ENCODE measurements at regions not wholly inside any gene's neighbourhood (a gene's known extent, or its start where the extent isn't known, plus 50 kb on each side); places are given as distances from the start of the nearest gene placed in this dataset.
"Not testable (repeated sequence)": the region's sequence is repeated elsewhere in the genome, so short reads cannot be mapped to it uniquely, and the experiment has no call there.

DNA sequence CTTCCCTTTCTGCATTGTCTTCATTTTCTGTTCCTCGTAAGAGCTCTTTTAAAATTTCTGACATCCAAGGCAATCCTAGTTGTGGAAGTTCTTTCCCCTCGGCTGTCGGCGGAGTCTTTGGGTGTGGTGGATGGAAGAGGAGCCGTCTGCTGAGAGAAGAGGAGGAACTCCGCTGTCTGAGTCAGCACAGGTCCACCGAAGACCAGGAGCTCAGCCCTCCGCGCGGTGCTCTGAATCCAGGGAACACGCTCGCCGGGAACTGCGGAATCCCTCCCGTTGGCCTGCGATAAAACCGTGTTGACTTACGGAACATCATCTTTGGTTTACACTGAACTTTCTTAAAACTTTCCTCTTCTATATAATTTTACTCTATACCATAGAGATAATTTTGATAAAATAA, 100.7 kb upstream of the IRX4 start:
- ATAC-seq (no peak), DNase-seq (ENCODE audit: low spot score in 2 of 2) (peak in 1 of 2 donors; percentile 10)
- Mint-ChIP-seq H3K36me3 (no peaks in the 10 kb centered on the region), H3K4me3 (no peak overlapping the region), H3K4me1 (no peaks in the 10 kb centered on the region), H3K27ac (no peak overlapping the region), H3K9me3 (no peaks in the 10 kb centered on the region)

DNA sequence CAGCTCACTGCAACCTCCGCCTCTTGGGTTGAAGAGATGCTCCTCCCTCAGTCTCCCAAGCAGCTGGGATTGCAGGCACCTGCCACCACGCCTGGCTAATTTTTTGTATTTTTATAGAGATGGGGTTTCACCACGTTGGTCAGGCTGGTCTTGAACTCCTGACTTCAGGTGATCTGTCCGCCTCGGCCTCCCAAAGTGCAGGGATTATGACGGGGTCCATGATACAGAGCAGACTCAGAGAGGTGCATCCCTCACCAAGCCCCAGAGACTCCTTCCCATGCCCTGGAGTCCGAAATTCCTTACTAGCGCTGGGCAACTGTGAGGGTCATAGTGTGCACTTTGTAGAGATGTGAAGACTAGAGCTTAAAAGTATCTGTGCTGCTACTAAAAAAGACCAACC, 99.8 kb upstream of the IRX4 start:
- not testable (repeated sequence) for H3K4me1 Mint-ChIP-seq, H3K9me3 Mint-ChIP-seq, H3K27ac Mint-ChIP-seq, ATAC-seq, H3K4me3 Mint-ChIP-seq, H3K36me3 Mint-ChIP-seq
- DNase-seq (ENCODE audit: low spot score in 2 of 2), result peak in 1 of 2 donors; percentile 30

DNA sequence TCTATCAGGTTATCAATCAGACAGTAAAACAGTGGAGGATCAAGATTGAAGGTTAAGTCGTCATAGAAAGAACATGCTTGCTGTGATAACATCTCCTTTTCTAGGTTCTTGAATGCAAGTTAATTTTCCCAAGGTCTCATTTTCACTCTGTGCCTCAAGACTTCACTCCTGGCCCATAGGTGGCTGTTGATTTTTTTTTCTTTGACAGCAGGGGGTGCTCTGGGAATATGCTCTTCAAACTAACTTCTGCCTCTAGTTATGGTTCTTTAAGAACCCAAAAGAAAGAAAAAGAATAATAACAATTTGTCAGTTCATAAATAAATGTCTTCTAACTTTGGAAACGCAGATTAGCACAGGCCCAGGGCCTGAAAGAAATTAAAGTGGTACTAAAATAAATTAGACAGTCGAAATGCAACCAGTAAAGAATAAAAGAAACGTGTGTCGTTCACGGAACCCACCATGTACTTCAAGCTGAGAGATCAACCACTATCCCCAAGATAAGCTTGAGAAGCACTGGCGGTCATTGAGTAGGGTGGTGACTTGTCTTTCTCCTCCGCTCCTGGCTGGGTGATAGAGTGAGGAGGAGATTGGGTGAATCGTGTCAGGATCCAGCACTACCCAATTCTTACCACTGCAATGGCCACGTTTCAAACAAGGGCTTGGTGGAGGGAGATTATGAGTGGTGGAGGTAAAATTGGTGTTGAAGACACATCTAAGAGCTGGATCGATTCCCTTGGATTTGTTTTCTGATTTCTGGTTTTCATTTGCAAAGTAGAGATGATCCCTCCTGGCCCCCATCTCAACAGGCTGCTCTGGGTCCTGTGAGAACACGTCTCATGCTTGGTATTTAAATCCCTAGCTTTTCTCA, 93.4 kb upstream of the IRX4 start:
- H3K4me3 Mint-ChIP-seq, result no peak overlapping the region
- H3K9me3 Mint-ChIP-seq, result no peaks in the 10 kb centered on the region

DNA sequence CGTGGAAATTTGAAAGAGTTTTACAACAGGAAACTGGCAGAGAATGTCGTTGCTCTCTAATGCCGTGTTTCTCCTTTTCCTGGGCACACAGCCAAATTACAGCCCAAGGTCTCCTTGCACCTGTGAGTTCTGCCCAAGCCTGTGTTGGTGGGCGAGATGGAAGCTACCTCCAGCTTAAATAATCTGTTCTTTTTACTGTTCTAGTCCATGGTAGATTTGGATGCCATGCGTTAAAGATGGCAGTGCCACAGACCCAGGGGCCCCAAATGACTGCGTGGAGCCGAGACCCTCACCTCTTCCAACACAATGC, 92.6 kb upstream of the IRX4 start:
- Mint-ChIP-seq H3K4me3 (no peak overlapping the region), H3K4me1 (no peaks in the 10 kb centered on the region), H3K36me3 (no peaks in the 10 kb centered on the region), H3K9me3 (no peaks in the 10 kb centered on the region), H3K27ac (no peak overlapping the region)
- no peak for DNase-seq (ENCODE audit: low spot score in 2 of 2)
- no peak for ATAC-seq

More for the DNA sequence above, 93.4 kb upstream of the IRX4 start:
- H3K4me1 Mint-ChIP-seq, result no peaks in the 10 kb centered on the region
- H3K36me3 Mint-ChIP-seq, result no peaks in the 10 kb centered on the region
- DNase-seq (ENCODE audit: low spot score in 2 of 2) (no peak), ATAC-seq (no peak)
- no peak overlapping the region for H3K27ac Mint-ChIP-seq

DNA sequence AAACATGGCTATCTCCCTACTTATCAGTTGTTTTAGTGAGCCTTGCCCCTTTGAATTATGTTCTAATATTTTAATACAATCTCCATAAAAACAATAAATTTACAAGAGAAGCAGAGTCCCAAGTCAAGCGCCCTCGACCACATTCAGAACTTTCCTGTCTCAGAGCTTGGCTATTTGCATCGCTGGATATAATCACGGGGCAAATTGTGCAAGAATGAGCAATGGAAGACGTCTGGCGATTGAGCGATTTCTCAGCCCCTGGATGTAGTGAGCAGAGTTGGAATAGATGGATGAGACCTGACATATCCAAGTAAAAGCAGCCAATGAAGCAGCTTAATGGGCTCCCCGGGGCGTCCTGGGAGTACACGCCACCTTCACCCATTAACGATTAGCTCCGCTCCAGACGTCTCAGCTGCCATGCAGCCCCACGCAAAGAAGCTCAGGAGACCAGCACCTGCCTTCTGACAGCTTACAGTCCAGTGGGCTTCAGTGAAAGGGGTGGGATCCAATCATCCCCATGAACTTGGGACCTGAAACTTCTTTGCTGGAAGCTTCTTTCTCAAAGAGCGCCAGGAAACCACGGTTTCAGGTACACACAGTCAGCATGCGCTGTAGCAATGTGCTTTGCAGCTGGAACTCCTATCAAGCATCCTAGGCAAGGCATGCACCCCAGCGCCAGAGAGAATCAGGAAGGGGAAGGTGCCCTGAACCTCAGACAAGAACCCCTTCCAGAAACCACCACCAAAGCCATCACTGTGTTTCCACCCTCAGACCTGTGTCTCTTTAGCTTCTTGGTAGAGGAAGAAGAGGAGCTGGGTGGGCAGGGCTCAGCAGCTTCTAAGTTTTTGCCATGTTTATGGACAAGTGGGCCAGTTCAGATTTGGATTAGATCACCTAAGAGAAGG, 92.0 kb upstream of the IRX4 start:
- Mint-ChIP-seq H3K4me3 (no peak overlapping the region), H3K9me3 (no peaks in the 10 kb centered on the region), H3K36me3 (no peaks in the 10 kb centered on the region), H3K27ac (no peak overlapping the region), H3K4me1 (no peaks in the 10 kb centered on the region)
- no peak for ATAC-seq
- DNase-seq (ENCODE audit: low spot score in 2 of 2), result no peak

DNA sequence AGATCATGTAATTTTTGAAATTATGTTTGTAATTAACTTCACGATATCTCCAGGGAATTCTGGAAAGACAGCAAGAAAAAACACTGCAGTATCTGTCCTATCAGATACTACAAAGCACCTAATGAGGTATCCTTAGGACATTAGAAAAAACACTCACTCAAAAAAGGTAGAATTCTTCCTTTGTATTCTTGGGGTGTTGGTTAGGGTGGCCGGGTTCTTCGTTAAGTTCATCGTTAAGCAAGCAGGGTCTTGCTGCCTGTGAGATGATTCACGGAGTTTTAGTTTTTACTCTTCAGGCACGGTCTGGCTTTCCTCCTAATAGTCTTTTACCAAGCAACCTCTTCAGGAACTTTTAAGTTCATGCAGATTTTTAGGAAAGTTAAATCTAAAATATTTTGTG, 91.4 kb upstream of the IRX4 start:
- H3K36me3 Mint-ChIP-seq, result no peaks in the 10 kb centered on the region
- DNase-seq (ENCODE audit: low spot score in 2 of 2) (no peak), ATAC-seq (no peak)
- H3K27ac Mint-ChIP-seq, result no peak overlapping the region
- H3K4me1 Mint-ChIP-seq, result no peaks in the 10 kb centered on the region
- H3K4me3 Mint-ChIP-seq, result no peak overlapping the region
- no peaks in the 10 kb centered on the region for H3K9me3 Mint-ChIP-seq

DNA sequence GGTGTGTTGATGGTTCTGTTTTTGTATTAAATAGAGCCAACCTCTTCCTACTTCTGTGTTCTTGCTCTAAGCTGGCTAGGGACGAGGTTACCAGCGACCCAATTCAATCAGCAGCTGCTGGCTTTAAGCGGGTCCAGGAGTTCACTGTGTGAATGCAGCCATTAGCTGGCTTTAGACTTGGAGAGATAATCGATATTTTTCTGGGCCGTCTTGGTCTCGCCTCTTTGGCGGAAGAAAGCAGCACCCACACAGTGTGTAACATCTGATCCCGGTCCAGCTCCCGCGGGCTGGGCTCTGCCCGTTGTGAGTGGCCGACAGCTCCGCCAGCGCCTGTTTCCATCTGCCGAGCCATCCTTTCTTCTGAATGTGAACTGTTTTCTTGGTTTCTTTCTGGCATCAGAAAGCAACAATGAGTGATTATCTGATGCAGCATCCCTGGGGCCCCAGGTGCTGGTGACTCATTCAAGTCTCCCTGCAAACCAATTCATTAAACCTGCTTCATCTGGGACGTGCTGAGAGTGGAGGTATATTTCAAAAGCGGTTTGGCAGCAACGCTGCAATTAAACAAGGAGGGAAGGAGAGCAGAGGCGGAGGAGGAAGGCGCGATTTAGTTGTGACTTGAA, 90.8 kb upstream of the IRX4 start:
- ATAC-seq (no peak), DNase-seq (ENCODE audit: low spot score in 2 of 2) (no peak)
- Mint-ChIP-seq H3K36me3 (no peaks in the 10 kb centered on the region), H3K4me3 (no peak overlapping the region), H3K4me1 (no peaks in the 10 kb centered on the region), H3K27ac (no peak overlapping the region), H3K9me3 (no peaks in the 10 kb centered on the region)

DNA sequence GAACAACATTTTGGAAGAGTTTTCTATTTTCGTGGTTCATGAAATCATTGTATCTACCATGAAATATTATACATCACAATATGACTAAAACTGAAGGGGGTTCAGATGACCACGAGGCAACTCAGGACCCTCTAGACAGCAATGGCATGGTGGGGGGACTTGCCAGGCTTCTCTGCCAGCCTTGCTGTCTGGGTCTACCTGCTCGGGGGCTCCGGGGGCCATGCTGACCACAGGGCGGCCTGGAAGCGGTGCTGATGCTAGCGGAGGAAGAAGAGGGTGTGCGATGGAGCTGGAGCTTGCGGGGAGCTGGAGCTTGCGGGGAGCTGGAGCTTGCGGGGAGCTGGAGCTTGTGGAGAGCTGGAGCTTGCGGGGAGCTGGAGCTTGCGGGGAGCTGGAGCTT, 89.2 kb upstream of the IRX4 start:
- no peak overlapping the region for H3K4me3 Mint-ChIP-seq

DNA sequence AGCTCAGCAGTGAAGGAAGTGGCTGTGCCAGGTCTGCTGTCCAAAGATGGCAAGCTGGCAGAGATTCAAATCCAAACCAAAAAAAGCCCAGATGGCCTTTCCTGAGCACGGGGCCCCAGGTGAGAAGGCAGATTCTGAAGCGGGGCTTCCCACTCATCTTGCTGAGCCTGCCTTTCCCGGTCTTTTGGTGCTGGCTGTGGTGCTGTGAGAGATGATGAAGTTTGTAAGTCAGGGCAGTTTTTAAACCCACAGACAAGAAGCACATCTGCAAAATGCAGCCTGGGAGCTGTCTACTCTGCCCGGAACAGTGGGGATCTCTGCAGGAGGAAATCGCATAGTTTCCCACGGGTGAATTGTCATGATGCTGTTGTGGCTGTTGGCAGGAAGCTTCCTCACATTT, 85.0 kb upstream of the IRX4 start:
- DNase-seq (ENCODE audit: low spot score in 2 of 2) (peak in 1 of 2 donors; percentile 10), ATAC-seq (no peak)
- no peaks in the 10 kb centered on the region for H3K9me3 Mint-ChIP-seq
- H3K4me1 Mint-ChIP-seq, result no peaks in the 10 kb centered on the region
- no peak overlapping the region for H3K27ac Mint-ChIP-seq
- H3K36me3 Mint-ChIP-seq, result no peaks in the 10 kb centered on the region
- no peak overlapping the region for H3K4me3 Mint-ChIP-seq

More for the DNA sequence above, 89.2 kb upstream of the IRX4 start:
- Mint-ChIP-seq H3K4me1 (no peaks in the 10 kb centered on the region), H3K36me3 (no peaks in the 10 kb centered on the region), H3K9me3 (no peaks in the 10 kb centered on the region), H3K27ac (no peak overlapping the region)
- no peak for ATAC-seq
- peak in 1 of 2 donors; percentile 26 for DNase-seq (ENCODE audit: low spot score in 2 of 2)

DNA sequence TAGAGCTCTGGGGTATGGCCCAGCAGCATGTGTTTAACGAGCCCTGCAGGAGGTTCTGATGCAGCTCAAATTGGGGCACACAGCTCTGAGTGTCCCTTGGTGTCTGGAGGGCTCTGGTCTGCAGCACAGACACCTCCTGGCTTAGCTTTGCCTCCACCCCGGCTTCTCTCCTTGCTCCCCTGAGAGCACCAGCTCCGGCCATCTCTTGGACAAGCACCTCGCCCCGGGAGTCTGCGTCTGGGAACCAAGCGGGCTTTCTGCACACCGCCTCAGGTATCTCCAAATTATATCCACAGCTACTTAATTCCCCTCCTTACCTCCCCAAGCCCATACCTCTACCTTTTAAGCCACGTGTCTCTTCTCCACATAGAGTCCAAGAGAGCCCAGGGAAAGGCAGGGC, 83.7 kb upstream of the IRX4 start:
- no peak overlapping the region for H3K27ac Mint-ChIP-seq
- no peaks in the 10 kb centered on the region for H3K36me3 Mint-ChIP-seq
- H3K4me3 Mint-ChIP-seq, result no peak overlapping the region
- no peaks in the 10 kb centered on the region for H3K9me3 Mint-ChIP-seq
- peak in 1 of 2 donors; percentile 32 for DNase-seq (ENCODE audit: low spot score in 2 of 2)
- no peaks in the 10 kb centered on the region for H3K4me1 Mint-ChIP-seq
- ATAC-seq, result no peak

DNA sequence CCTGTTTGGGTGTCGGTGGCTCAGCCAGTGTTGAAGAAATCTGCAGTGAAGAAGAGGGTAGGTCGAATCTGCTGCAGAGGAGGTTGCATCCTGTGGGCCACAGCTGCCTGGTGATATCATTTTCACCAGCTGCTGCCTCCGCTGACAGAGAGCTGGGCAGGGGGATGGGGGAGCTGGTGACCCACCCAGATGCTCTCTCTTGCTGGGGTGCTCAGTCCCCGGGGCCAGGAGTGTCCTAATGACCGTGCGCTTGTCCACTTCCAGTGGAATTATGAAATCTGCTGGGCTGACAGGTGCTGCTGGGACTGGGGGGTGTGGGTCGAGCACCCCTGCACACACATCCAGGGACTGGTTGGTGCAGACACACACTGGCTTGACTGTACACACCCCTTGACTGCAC, 83.2 kb upstream of the IRX4 start:
- Mint-ChIP-seq H3K36me3 (no peaks in the 10 kb centered on the region), H3K4me1 (no peaks in the 10 kb centered on the region), H3K27ac (no peak overlapping the region), H3K9me3 (no peaks in the 10 kb centered on the region), H3K4me3 (no peak overlapping the region)
- DNase-seq (ENCODE audit: low spot score in 2 of 2) (peak in 1 of 2 donors; percentile 15), ATAC-seq (no peak)

DNA sequence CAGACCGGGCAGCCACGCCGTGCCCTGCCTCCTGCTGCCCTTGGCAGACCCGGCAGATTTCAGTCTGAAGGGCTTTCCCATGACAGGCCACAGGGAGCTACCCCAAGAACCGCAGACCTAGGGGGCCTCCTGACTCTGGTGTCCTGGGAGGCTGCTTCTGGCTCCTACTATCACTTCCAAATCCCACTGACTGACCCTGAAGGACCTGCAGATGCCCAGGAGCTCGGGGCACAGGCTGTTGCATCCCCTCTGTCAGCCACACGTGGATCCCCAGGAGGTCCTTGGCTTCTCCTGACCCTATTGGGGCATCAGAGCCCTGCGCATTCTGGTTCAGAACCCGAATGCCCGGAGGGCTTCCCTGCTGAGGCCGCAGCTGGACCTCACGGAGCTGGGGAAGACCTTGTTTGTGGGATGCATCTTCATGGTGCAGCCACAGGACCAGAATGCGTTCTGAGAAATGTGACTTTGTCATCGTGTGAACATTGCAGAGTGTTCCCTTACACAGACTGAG, 81.3 kb upstream of the IRX4 start:
- Mint-ChIP-seq H3K27ac (no peak overlapping the region), H3K36me3 (no peaks in the 10 kb centered on the region), H3K4me1 (no peaks in the 10 kb centered on the region), H3K9me3 (no peaks in the 10 kb centered on the region), H3K4me3 (no peak overlapping the region)
- ATAC-seq (no peak), DNase-seq (ENCODE audit: low spot score in 2 of 2) (no peak)

DNA sequence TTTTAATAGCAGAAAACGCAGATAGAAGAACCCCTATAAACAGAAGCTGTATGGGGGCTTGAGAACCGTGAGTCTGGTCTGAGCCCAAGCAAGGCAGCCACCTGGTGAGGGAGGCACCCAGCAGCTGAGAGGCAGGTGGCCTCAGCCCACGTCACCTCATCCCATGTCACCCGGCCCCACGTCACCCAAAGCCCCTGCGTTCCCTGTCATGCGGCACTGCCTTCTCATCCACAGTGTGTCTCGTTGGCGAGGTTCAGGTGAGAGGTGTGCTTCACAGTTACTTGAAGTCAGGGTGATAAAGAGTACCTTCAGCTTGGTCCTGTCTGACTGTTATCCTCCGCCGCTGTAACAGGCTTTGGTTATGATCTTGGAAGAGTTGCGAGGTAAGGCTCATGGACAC, 80.6 kb upstream of the IRX4 start:
- H3K9me3 Mint-ChIP-seq, result no peaks in the 10 kb centered on the region
- ATAC-seq (no peak), DNase-seq (ENCODE audit: low spot score in 2 of 2) (no peak)
- H3K27ac Mint-ChIP-seq, result no peak overlapping the region
- no peaks in the 10 kb centered on the region for H3K36me3 Mint-ChIP-seq
- H3K4me1 Mint-ChIP-seq, result no peaks in the 10 kb centered on the region
- no peak overlapping the region for H3K4me3 Mint-ChIP-seq

DNA sequence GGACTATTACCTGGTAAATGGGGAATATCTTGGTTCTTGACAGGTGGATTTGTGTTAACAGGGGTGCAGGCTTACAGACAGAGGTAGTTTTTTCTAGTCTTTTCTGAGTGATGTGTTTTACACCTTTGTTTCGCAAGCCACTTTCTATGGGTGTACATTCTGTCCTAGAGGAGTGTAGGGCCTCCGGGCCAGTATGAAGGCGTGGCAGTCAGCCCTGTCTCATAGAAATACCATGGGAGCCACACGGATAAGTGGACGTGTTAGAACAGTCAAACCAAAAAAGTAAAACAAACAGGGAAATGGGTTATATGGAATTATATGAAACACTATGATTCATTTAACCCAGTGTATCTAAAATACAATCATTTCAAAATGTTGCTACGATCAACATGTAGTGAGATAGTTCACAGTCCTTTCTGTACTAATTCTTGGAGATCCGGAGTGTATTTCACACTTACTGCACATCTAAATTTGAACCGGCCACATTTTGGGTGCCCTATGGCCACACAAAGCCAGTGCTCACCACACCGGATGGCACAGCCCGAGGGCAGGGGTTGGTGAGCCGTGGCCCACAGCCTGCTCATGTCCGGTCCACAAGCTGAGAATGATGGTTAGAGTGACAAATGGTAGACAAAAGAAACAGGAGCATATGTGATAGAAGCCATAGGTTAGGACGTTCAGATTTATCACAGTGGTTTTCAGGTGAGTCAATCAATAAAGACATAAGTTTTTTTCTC, 80.1 kb upstream of the IRX4 start:
- ATAC-seq (no peak), DNase-seq (ENCODE audit: low spot score in 2 of 2) (no peak)
- Mint-ChIP-seq H3K4me1 (no peaks in the 10 kb centered on the region), H3K27ac (no peak overlapping the region), H3K4me3 (no peak overlapping the region), H3K9me3 (no peaks in the 10 kb centered on the region), H3K36me3 (no peaks in the 10 kb centered on the region)
